ENCODE measurements at regions not wholly inside any gene's neighbourhood (a gene's known extent, or its start where the extent isn't known, plus 50 kb on each side); places are given as distances from the start of the nearest gene placed in this dataset.
"Not testable (repeated sequence)": the region's sequence is repeated elsewhere in the genome, so short reads cannot be mapped to it uniquely, and the experiment has no call there.

- TF ChIP-seq CTCF (IDR thresholded peaks at IDR 0.05; ENCODE audit: insufficient read depth, low read length); SPI1 (IDR thresholded peaks at IDR 0.05; ENCODE audit: borderline replicate concordance, low read depth); GABPA (IDR thresholded peaks at IDR 0.05; ENCODE audit: low read depth); REST (IDR thresholded peaks at IDR 0.05; ENCODE audit: insufficient replicate concordance, low read depth); POLR2AphosphoS5 (IDR thresholded peaks at IDR 0.05; ENCODE audit: low read depth): not testable (repeated sequence)
These were observed 444.6 kb upstream of the ZNG1F start for GRCh38 chr9:41633726-41634125.
